Panc1 (cell line): ENCODE measurements at regions not wholly inside any gene's neighbourhood (a gene's known extent, or its start where the extent isn't known, plus 50 kb on each side); places are given as distances from the start of the nearest gene placed in this dataset.

ENCODE experiments used
- ATAC-seq: fragments of 200-7000 bp; cut with Tn5 transposase; 2 replicates; pipeline ENCODE4 v1.9.1; 2020; ENCODE audit warnings: mild to moderate bottlenecking, moderate library complexity
- BruUV-seq: library from RNA; stranded (reverse); fragments of 400-500 nt; replicated peaks from 2 replicates; lab custom pipeline; 2021; lab: Mats Ljungman, UMichigan
- CTCF ChIA-PET: fragments of 300-600 bp; sonication (Branson Sonifier 250); formaldehyde crosslinking; loops from one replicate; lab custom pipeline; 2022; ENCODE audit warnings: antibody characterized with exemption; lab: Charles Lee
- POLR2A ChIA-PET: fragments of 300-600 bp; sonication (Branson Sonifier 250); formaldehyde crosslinking; loops from one replicate; lab custom pipeline; 2022; ENCODE audit warnings: antibody characterized with exemption; lab: Charles Lee
- DNase-seq: peaks from one replicate; pipeline ENCODE4 v3.0.0-alpha.2; 2010; ENCODE audit warnings: low read depth, low spot score
- H3K27ac ChIP-seq: 2 replicates; pipeline ENCODE4 v1.5.1; 2011; ENCODE audit warnings: mild to moderate bottlenecking, low read length, inconsistent platforms
- H3K27me3 ChIP-seq: fragments of 200-500 bp; sonication (Bioruptor generic); 2 replicates; pipeline ENCODE4 v1.6.0; 2014; ENCODE audit warnings: low read length, inconsistent platforms; ENCODE audit not compliant: control insufficient read depth, insufficient read depth
- H3K36me3 ChIP-seq: fragments of 200-500 bp; sonication (Bioruptor generic); 2 replicates; pipeline ENCODE4 v1.5.1; 2014; ENCODE audit warnings: inconsistent platforms, mild to moderate bottlenecking, low read length, moderate library complexity; ENCODE audit not compliant: control insufficient read depth, insufficient read depth
- H3K4me1 ChIP-seq: 2 replicates; pipeline ENCODE4 v1.5.1; 2011; ENCODE audit warnings: inconsistent platforms, mild to moderate bottlenecking, low read length, moderate library complexity; ENCODE audit not compliant: control insufficient read depth, insufficient read depth
- H3K4me3 ChIP-seq, 2 experiments: 2 replicates each; pipeline ENCODE4 v1.5.1; 2011 to 2012; ENCODE audit warnings: low read depth in 2 of 2, low read length in 2 of 2, mild to moderate bottlenecking in 2 of 2, inconsistent platforms in 1 of 2, moderate library complexity in 1 of 2
- H3K9me3 ChIP-seq: fragments of 200-500 bp; sonication (Bioruptor generic); 2 replicates; pipeline ENCODE4 v1.5.1; 2014; ENCODE audit warnings: low read depth, mild to moderate bottlenecking, inconsistent platforms, low read length, moderate library complexity; ENCODE audit not compliant: control insufficient read depth, insufficient read depth
- CTCF ChIP-seq: fragments of 450-650 bp; IDR thresholded peaks from 2 replicates; pipeline ENCODE4 v1.5.1; 2017; ENCODE audit warnings: mild to moderate bottlenecking
- POLR2AphosphoS5 ChIP-seq: IDR thresholded peaks from 2 replicates; pipeline ENCODE4 v1.6.1; 2012; ENCODE audit warnings: mild to moderate bottlenecking, low read depth, low read length, moderate library complexity
- REST ChIP-seq, 2 experiments: IDR thresholded peaks; 2 replicates each; pipeline ENCODE4 v1.6.1; 2011 to 2012; ENCODE audit warnings: low read depth in 2 of 2, control low read depth in 1 of 2, low read length in 1 of 2, mild to moderate bottlenecking in 1 of 2, moderate library complexity in 1 of 2; ENCODE audit not compliant: insufficient read depth in 1 of 2
- SIN3A ChIP-seq: IDR thresholded peaks from 2 replicates; pipeline ENCODE4 v1.6.1; 2012; ENCODE audit warnings: low read depth, mild to moderate bottlenecking, low read length, moderate library complexity, borderline replicate concordance; ENCODE audit not compliant: insufficient read depth
- TCF7L2 ChIP-seq: IDR thresholded peaks from 2 replicates; pipeline ENCODE4 v1.6.1; 2011; ENCODE audit warnings: mild to moderate bottlenecking, low read depth, low read length, inconsistent platforms
- in situ Hi-C: cut with HindIII; loops from 2 replicates; pipeline ENCODE4 v1.10.0; 2016; ENCODE audit warnings: low sequenced_read_pairs, low pct_unique_long_range_greater_than_20kb
- intact Hi-C: fragments of 100-400 bp; cut with micrococcal nuclease; formaldehyde crosslinking; loops from one replicate; pipeline ENCODE4 v1.10.0; 2022; ENCODE audit not compliant: unreplicated experiment

GRCh38 chr6:61044011-61044410 lies 1242.0 kb downstream of the KHDRBS2 start:
- ATAC-seq (no peak), DNase-seq (no peak)
- POLR2A ChIA-PET = no interaction called here
- Histone ChIP-seq H3K9me3 (no peaks in the 10 kb centered on the region), H3K27me3 (no peaks in the 10 kb centered on the region), H3K4me3 (no peak overlapping the region), H3K27ac (no peak overlapping the region), H3K36me3 (no peaks in the 10 kb centered on the region), H3K4me1 (no peaks in the 10 kb centered on the region)
- CTCF ChIA-PET = no interaction called here
- no peak for TF ChIP-seq REST (IDR thresholded peaks at IDR 0.05; ENCODE audit: insufficient read depth in 1 of 2, low read depth in 2 of 2, low read length in 1 of 2)
- TF ChIP-seq SIN3A = no peak
- no peak for TF ChIP-seq CTCF
- no peak for TF ChIP-seq POLR2AphosphoS5
- TF ChIP-seq TCF7L2 = no peak
- BruUV-seq = no TSS peak
- in situ Hi-C loops = no loop called here
- intact Hi-C loops = no loop called here
